ENCODE measurements at regions not wholly inside any gene's neighbourhood (a gene's known extent, or its start where the extent isn't known, plus 50 kb on each side); places are given as distances from the start of the nearest gene placed in this dataset.

- H3K4me3 ChIP-seq: no peak overlapping the region
- no peak for DNase-seq (ENCODE audit: low spot score in 2 of 2)
- no peak overlapping the region for H3K27ac ChIP-seq
- no peaks in the 10 kb centered on the region for H3K36me3 ChIP-seq
- intact Hi-C loops (cut with DNase I): no loop called here
- H3K9me3 ChIP-seq: peaks cover 0 to 2% of the 10 kb centered on the region in 2 donors
- H3K4me1 ChIP-seq: no peaks in the 10 kb centered on the region
- no peak for TF ChIP-seq CTCF (IDR thresholded peaks at IDR 0.05)
- no peaks in the 10 kb centered on the region for H3K27me3 ChIP-seq
Observed at GRCh38 chr7:19392246-19392645, 247.0 kb upstream of the FERD3L start.

GRCh38 chr7:19390795-19391194, 245.6 kb upstream of the FERD3L start:
- H3K27ac ChIP-seq: no peak overlapping the region
- no peaks in the 10 kb centered on the region for H3K36me3 ChIP-seq
- intact Hi-C loops (cut with DNase I): no loop called here
- DNase-seq (ENCODE audit: low spot score in 2 of 2): no peak
- peaks cover 0 to 2% of the 10 kb centered on the region in 2 donors for H3K9me3 ChIP-seq
- TF ChIP-seq CTCF (IDR thresholded peaks at IDR 0.05): no peak
- H3K4me3 ChIP-seq: no peak overlapping the region
- no peaks in the 10 kb centered on the region for H3K27me3 ChIP-seq
- no peaks in the 10 kb centered on the region for H3K4me1 ChIP-seq

GRCh38 chr7:19381321-19381720, 236.1 kb upstream of the FERD3L start:
- no peaks in the 10 kb centered on the region for H3K36me3 ChIP-seq
- H3K27ac ChIP-seq: no peak overlapping the region
- no peaks in the 10 kb centered on the region for H3K9me3 ChIP-seq
- no peak for TF ChIP-seq CTCF (IDR thresholded peaks at IDR 0.05)
- H3K4me3 ChIP-seq: no peak overlapping the region
- H3K4me1 ChIP-seq: no peaks in the 10 kb centered on the region
- no peak for DNase-seq (ENCODE audit: low spot score in 2 of 2)
- no peaks in the 10 kb centered on the region for H3K27me3 ChIP-seq
- intact Hi-C loops (cut with DNase I): no loop called here

- no peaks in the 10 kb centered on the region for H3K36me3 ChIP-seq
- no peak overlapping the region for H3K4me3 ChIP-seq
- DNase-seq (ENCODE audit: low spot score in 2 of 2): no peak
- no peak for TF ChIP-seq CTCF (IDR thresholded peaks at IDR 0.05)
- intact Hi-C loops (cut with DNase I): no loop called here
- H3K27me3 ChIP-seq: no peaks in the 10 kb centered on the region
- H3K9me3 ChIP-seq: no peaks in the 10 kb centered on the region
- H3K27ac ChIP-seq: no peak overlapping the region
- no peaks in the 10 kb centered on the region for H3K4me1 ChIP-seq
Observed at GRCh38 chr7:19378345-19378714, 233.1 kb upstream of the FERD3L start.

- DNase-seq (ENCODE audit: low spot score in 2 of 2): no peak
- no peaks in the 10 kb centered on the region for H3K9me3 ChIP-seq
- H3K36me3 ChIP-seq: no peaks in the 10 kb centered on the region
- no peak overlapping the region for H3K4me3 ChIP-seq
- no peak overlapping the region for H3K27ac ChIP-seq
- no peaks in the 10 kb centered on the region for H3K4me1 ChIP-seq
- no peaks in the 10 kb centered on the region for H3K27me3 ChIP-seq
- TF ChIP-seq CTCF (IDR thresholded peaks at IDR 0.05): no peak
- intact Hi-C loops (cut with DNase I): no loop called here
Observed at GRCh38 chr7:19377611-19378344, 232.6 kb upstream of the FERD3L start.

- intact Hi-C loops (cut with DNase I): no loop called here
- no peaks in the 10 kb centered on the region for H3K9me3 ChIP-seq
Observed at GRCh38 chr7:19376538-19376937, 231.3 kb upstream of the FERD3L start.

More at GRCh38 chr7:19376538-19376937, 231.3 kb upstream of the FERD3L start:
- Histone ChIP-seq H3K27ac (no peak overlapping the region), H3K27me3 (no peaks in the 10 kb centered on the region), H3K36me3 (no peaks in the 10 kb centered on the region), H3K4me1 (no peaks in the 10 kb centered on the region), H3K4me3 (no peak overlapping the region)
- no peak for TF ChIP-seq CTCF (IDR thresholded peaks at IDR 0.05)
- no peak for DNase-seq (ENCODE audit: low spot score in 2 of 2)
